A549 (cell line): ENCODE measurements at regions not wholly inside any gene's neighbourhood (a gene's known extent, or its start where the extent isn't known, plus 50 kb on each side); places are given as distances from the start of the nearest gene placed in this dataset.

Experiments used
- CEBPB ChIP-seq, 2 experiments: fragments of >200 bp in 1 of 2; sonication (Bioruptor Twin) in 1 of 2; formaldehyde crosslinking in 1 of 2; IDR thresholded peaks; 2 replicates each; pipeline ENCODE4 v1.6.1; 2012 to 2016
- CHD2 ChIP-seq: fragments of 150-350 bp; IDR thresholded peaks from 2 replicates; pipeline ENCODE4 v1.6.1; 2014; ENCODE audit warnings: low read length; ENCODE audit not compliant: partially characterized antibody
- CTCF ChIP-seq: fragments of >200 bp; sonication (Bioruptor Twin); formaldehyde crosslinking; IDR thresholded peaks from 3 replicates; pipeline ENCODE4 v1.5.1; 2016
- EHMT2 ChIP-seq: fragments of 200-600 bp; sonication (generic); IDR thresholded peaks from 2 replicates; pipeline ENCODE4 v1.6.1; 2016; ENCODE audit warnings: antibody characterized with exemption, low read depth, mild to moderate bottlenecking, moderate library complexity
- JUNB ChIP-seq: fragments of >200 bp; sonication (Bioruptor Twin); formaldehyde crosslinking; IDR thresholded peaks from 2 replicates; pipeline ENCODE4 v1.6.1; 2016
- MAX ChIP-seq: IDR thresholded peaks from 2 replicates; pipeline ENCODE4 v1.6.1; 2012
- POLR2A ChIP-seq: IDR thresholded peaks from 2 replicates; pipeline ENCODE4 v1.6.1; 2012; ENCODE audit warnings: mild to moderate bottlenecking, low read length
- RFX5 ChIP-seq: fragments of 450-650 bp; IDR thresholded peaks from 2 replicates; pipeline ENCODE4 v1.7.1; 2014; ENCODE audit warnings: antibody characterized with exemption, mild to moderate bottlenecking, moderate library complexity
- ZC3H11A ChIP-seq: fragments of 450-650 bp; IDR thresholded peaks from 2 replicates; pipeline ENCODE4 v1.6.1; 2014; ENCODE audit warnings: antibody characterized with exemption, mild to moderate bottlenecking

GRCh38 chr2:215745331-215745730 lies 268.0 kb downstream of the MREG start:
- TF ChIP-seq EHMT2 (no peak), CTCF (no peak), POLR2A (no peak), MAX (no peak), CHD2 (no peak), ZC3H11A (no peak), CEBPB (IDR thresholded peaks at IDR 0.05) (no peak), RFX5 (no peak), JUNB (no peak)
